Upper lobe of left lung (tissue), 6 donors: ENCODE measurements at regions not wholly inside any gene's neighbourhood (a gene's known extent, or its start where the extent isn't known, plus 50 kb on each side); places are given as distances from the start of the nearest gene placed in this dataset.

ENCODE experiments used
- ATAC-seq, 2 donors: fragments of 200-7000 bp; cut with Tn5 transposase; one replicate each; pipeline ENCODE4 v1.9.1; 2022; ENCODE audit warnings: mild to moderate bottlenecking in 2 of 2, moderate library complexity in 2 of 2; ENCODE audit not compliant: low FRiP score in 2 of 2
- DNase-seq, 2 donors: peaks; one replicate each; pipeline ENCODE4 v3.0.0-alpha.2; 2019 to 2020
- H3K27ac ChIP-seq, 4 donors: fragments of 200-600 bp; sonication (generic); one replicate each; pipeline ENCODE4 v1.5.1; 2016 to 2019
- H3K27me3 ChIP-seq, 4 donors: fragments of 200-600 bp; sonication (generic); one replicate each; pipeline ENCODE4 v1.5.1; 2017 to 2019
- H3K36me3 ChIP-seq, 4 donors: fragments of 200-600 bp; sonication (generic); one replicate each; pipeline ENCODE4 v1.5.1; 2016 to 2019
- H3K4me1 ChIP-seq, 4 donors: fragments of 200-600 bp; sonication (generic); one replicate each; pipeline ENCODE4 v1.5.1; 2018 to 2019
- H3K4me3 ChIP-seq, 4 donors: fragments of 200-600 bp; sonication (generic); one replicate each; pipeline ENCODE4 v1.5.1; 2017 to 2019; ENCODE audit warnings: mild to moderate bottlenecking in 2 of 4, moderate library complexity in 1 of 4
- H3K9me3 ChIP-seq, 4 donors: fragments of 200-600 bp; sonication (generic); one replicate each; pipeline ENCODE4 v1.5.1; 2018 to 2019
- CTCF ChIP-seq, 6 experiments: fragments of 450-650 bp in 4 of 6; fragments of 200-600 bp in 2 of 6; sonication (generic) in 2 of 6; IDR thresholded peaks; one replicate each; pipeline ENCODE4 v1.5.1; 2016 to 2019; ENCODE audit warnings: antibody characterized with exemption in 6 of 6
- EP300 ChIP-seq, 4 donors: sonication (generic); formaldehyde crosslinking; IDR thresholded peaks; one replicate each; pipeline ENCODE4 v1.5.1; 2017; ENCODE audit warnings: antibody characterized with exemption in 4 of 4, control low read depth in 2 of 4
- POLR2A ChIP-seq, 4 donors: fragments of 450-650 bp; IDR thresholded peaks; one replicate each; pipeline ENCODE4 v1.5.1; 2016 to 2017; ENCODE audit warnings: antibody characterized with exemption in 4 of 4, mild to moderate bottlenecking in 2 of 4
- POLR2AphosphoS5 ChIP-seq, 2 donors: sonication (generic); formaldehyde crosslinking; IDR thresholded peaks; one replicate each; pipeline ENCODE4 v1.5.1; 2017; ENCODE audit warnings: antibody characterized with exemption in 2 of 2
- WGBS, 2 donors: methylation state at CpG; one replicate each; pipeline ENCODE4 v1.1.5; 2017 to 2018; 5-methylcytosine and 5-hydroxymethylcytosine counted together
- donor health status: DM: no; HTN: no; CAD: no; lungs with moderate emphysema.
- donor health status: DM: no; HTN: yes; CAD: no; lungs with severe emphysema.

DNA sequence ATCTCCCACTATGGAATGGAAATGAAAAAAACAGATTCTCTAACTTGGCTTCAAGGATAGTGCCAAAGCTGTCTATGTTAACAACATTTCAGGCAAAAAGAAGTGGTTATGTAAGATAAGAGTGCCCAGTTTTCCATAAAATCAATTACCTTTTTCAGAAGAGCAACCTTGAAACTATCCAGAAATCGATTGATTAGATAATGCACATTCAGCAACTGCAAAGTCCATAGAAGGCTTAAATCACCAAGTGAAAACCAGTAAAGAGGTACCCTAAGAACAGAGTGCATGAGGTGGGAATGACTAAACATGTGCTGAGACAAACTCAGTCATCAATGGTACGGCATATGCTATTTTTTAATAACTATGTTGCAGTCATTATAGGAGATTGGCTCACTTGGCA lies 71.9 kb upstream of the TNKS2 start:
- Histone ChIP-seq H3K4me1 (no peaks in the 10 kb centered on the region), H3K36me3 (no peaks in the 10 kb centered on the region), H3K4me3 (no peak overlapping the region), H3K27me3 (no peaks in the 10 kb centered on the region), H3K27ac (no peak overlapping the region), H3K9me3 (no peaks in the 10 kb centered on the region)
- WGBS, 2 donors = 89 to 97% methylated on average over 2 of the region's 2 CpGs
- ATAC-seq (no peak), DNase-seq (no peak)
- no peak for TF ChIP-seq EP300 (IDR thresholded peaks at IDR 0.05)
- TF ChIP-seq CTCF (IDR thresholded peaks at IDR 0.05) = no peak
- TF ChIP-seq POLR2A (IDR thresholded peaks at IDR 0.05) = no peak
- no peak for TF ChIP-seq POLR2AphosphoS5 (IDR thresholded peaks at IDR 0.05)

DNA sequence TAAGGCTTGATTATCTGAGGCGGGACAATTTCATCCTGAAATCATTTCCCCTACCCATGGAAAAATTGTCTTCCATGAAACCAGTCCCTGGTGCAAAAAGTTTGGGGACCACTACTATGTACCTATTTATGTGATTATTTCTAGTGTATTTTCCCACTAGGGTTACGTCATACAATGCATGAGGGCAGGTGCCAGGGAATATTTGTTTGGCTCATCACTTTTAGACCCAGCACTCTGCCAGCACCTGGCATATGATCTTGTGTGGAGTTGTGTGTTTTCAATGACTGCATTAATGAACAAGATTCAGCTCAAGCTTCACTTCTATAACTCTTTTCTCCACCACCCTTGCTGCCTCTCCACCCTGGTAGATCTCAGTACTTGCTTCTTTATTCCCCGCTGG lies 73.3 kb upstream of the TNKS2 start:
- 89 to 96% methylated on average over 3 of the region's 3 CpGs for WGBS, 2 donors
- TF ChIP-seq POLR2AphosphoS5 (IDR thresholded peaks at IDR 0.05) (no peak), CTCF (IDR thresholded peaks at IDR 0.05) (no peak), POLR2A (IDR thresholded peaks at IDR 0.05) (no peak), EP300 (IDR thresholded peaks at IDR 0.05) (no peak)
- Histone ChIP-seq H3K36me3 (no peaks in the 10 kb centered on the region), H3K9me3 (no peaks in the 10 kb centered on the region), H3K4me1 (no peaks in the 10 kb centered on the region), H3K4me3 (no peak overlapping the region), H3K27me3 (no peaks in the 10 kb centered on the region), H3K27ac (no peak overlapping the region)
- ATAC-seq (no peak), DNase-seq (no peak)

- H3K4me1 ChIP-seq = peaks cover 0 to 2% (median 0%) of the 10 kb centered on the region in 4 donors
- TF ChIP-seq CTCF (IDR thresholded peaks at IDR 0.05) (no peak), EP300 (IDR thresholded peaks at IDR 0.05) (no peak), POLR2A (IDR thresholded peaks at IDR 0.05) (no peak), POLR2AphosphoS5 (IDR thresholded peaks at IDR 0.05) (no peak)
- no peak for DNase-seq
- no peaks in the 10 kb centered on the region for H3K9me3 ChIP-seq
- no peak for ATAC-seq
- H3K27ac ChIP-seq = no peak overlapping the region
- no peak overlapping the region for H3K4me3 ChIP-seq
- H3K36me3 ChIP-seq = no peaks in the 10 kb centered on the region
- 82 to 100% methylated on average over 1 of the region's 1 CpG for WGBS, 2 donors
- no peaks in the 10 kb centered on the region for H3K27me3 ChIP-seq
These were observed 80.7 kb upstream of the PPP1R3C start for GRCh38 chr10:91713461-91714072.

DNA sequence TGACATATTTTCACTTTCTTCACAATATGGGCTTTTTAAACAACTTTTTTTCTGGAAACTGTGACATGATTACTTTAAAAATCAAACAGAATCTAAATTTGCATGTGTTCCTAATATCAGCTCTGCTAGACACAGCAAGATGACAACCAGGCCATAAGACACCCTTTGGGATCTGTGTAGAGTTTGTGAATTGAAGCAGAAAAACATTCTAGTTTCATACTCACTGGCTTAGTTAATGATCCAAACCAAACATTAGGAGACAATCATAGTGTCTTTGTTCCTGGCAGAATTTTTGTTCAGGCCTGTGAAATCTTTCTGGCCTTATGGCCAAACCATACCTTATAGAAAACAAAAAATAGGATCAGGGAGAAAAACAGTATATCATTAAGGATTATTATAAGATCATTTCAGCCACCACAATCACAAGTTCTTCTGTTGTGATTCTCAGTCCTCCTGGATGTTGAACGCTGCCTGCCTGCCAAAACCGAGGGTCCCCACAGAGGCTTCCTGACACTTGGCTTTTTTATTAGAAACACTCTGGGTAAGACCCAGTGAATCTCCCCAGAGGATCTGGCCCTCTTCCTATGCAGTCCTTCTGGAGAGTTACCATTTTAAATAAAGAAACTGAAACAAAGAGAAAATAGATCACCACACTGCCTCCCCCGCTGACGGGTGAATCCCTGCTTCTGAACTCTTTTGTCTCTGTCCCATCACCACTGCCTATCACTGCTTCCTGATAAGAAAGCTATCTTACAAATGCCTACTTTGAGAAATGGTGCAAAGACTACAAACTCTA lies 79.2 kb upstream of the PPP1R3C start:
- no peaks in the 10 kb centered on the region for H3K27me3 ChIP-seq
- WGBS, 2 donors = 53 to 69% methylated on average over 4 of the region's 4 CpGs
- no peak for TF ChIP-seq POLR2AphosphoS5 (IDR thresholded peaks at IDR 0.05)
- no peak for TF ChIP-seq POLR2A (IDR thresholded peaks at IDR 0.05)
- TF ChIP-seq CTCF (IDR thresholded peaks at IDR 0.05) = no peak
- TF ChIP-seq EP300 (IDR thresholded peaks at IDR 0.05) = no peak
- H3K36me3 ChIP-seq = no peaks in the 10 kb centered on the region
- DNase-seq (no peak), ATAC-seq (no peak)
- no peak overlapping the region for H3K4me3 ChIP-seq
- no peak overlapping the region for H3K27ac ChIP-seq
- H3K9me3 ChIP-seq = no peaks in the 10 kb centered on the region
- H3K4me1 ChIP-seq = peaks cover 0 to 4% (median 0%) of the 10 kb centered on the region in 4 donors
